SK-N-SH treated with all-trans-retinoic acid at 6 μM for 48 hours (cell line): ENCODE measurements at regions not wholly inside any gene's neighbourhood (a gene's known extent, or its start where the extent isn't known, plus 50 kb on each side); places are given as distances from the start of the nearest gene placed in this dataset.

Source experiments
- GLIS3 ChIP-seq: fragments of 250-450 bp; sonication (Bioruptor Pico); IDR thresholded peaks from 2 replicates; pipeline ENCODE4 v1.5.0; 2020; ENCODE audit warnings: mild to moderate bottlenecking, moderate library complexity
- ZNF70 ChIP-seq: fragments of 450-650 bp; formaldehyde crosslinking; IDR thresholded peaks from 2 replicates; pipeline ENCODE4 v1.5.0; 2020; ENCODE audit warnings: mild to moderate bottlenecking, moderate library complexity

DNA sequence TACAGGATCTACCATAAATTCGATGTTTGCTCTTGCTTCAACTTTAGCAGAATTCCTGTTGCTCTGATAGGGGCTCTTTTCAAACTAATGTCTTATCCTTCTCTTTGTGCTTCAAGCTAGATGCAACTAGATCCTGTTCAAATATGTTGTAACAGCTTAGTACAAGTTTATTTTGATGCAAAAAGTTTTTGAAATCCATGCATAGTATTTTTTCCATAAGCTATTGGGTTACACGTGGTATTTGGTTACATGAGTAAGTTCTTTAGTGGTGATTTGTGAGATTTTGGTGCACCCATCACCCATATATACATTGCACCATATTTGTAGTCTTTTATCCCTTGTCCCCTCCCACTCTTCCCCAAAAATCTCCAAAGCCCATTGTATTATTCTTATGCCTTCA, 907.7 kb downstream of the LTN1 start:
- TF ChIP-seq GLIS3 (CRISPR knock-in tag) (no peak), ZNF70 (CRISPR knock-in tag) (no peak)
